GM06990 (cell line): ENCODE measurements at regions not wholly inside any gene's neighbourhood (a gene's known extent, or its start where the extent isn't known, plus 50 kb on each side); places are given as distances from the start of the nearest gene placed in this dataset.
A peak's percentile ranks its signal among the peaks of the same experiment; 100 is the strongest.

Experiments
- DNase-seq: peaks from one replicate; pipeline ENCODE4 v3.0.0-alpha.2; 2011; ENCODE audit not compliant: insufficient read length; ENCODE audit errors: extremely low read depth
- H3K27me3 ChIP-seq: replicated peaks from 2 replicates; pipeline ENCODE4 v1.6.0; 2011; ENCODE audit warnings: low read length; ENCODE audit not compliant: control insufficient read depth, insufficient read depth
- H3K36me3 ChIP-seq: 2 replicates; pipeline ENCODE4 v1.5.1; 2011; ENCODE audit warnings: low read length; ENCODE audit not compliant: control insufficient read depth, insufficient read depth
- H3K4me3 ChIP-seq: replicated peaks from 2 replicates; pipeline ENCODE4 v1.5.1; 2011; ENCODE audit warnings: low read depth, mild to moderate bottlenecking, control low read depth, low read length
- CTCF ChIP-seq: IDR thresholded peaks from 2 replicates; pipeline ENCODE4 v1.5.1; 2011; ENCODE audit warnings: low read length, control low read depth, mild to moderate bottlenecking, inconsistent platforms; ENCODE audit not compliant: insufficient read depth, poor library complexity, severe bottlenecking

GRCh38 chr2:129059476-129059875 lies 740.8 kb upstream of the HS6ST1 start:
- no peak for DNase-seq
- H3K27me3 ChIP-seq, result no peaks in the 10 kb centered on the region
- TF ChIP-seq CTCF, result no peak

GRCh38 chr2:129061069-129061768 lies 742.6 kb upstream of the HS6ST1 start:
- no peaks in the 10 kb centered on the region for H3K27me3 ChIP-seq
- peak; percentile 64 for DNase-seq
- H3K4me3 ChIP-seq, result no peak overlapping the region
- no peaks in the 10 kb centered on the region for H3K36me3 ChIP-seq
- no peak for TF ChIP-seq CTCF

More at GRCh38 chr2:129059476-129059875, 740.8 kb upstream of the HS6ST1 start:
- no peaks in the 10 kb centered on the region for H3K36me3 ChIP-seq
- H3K4me3 ChIP-seq, result no peak overlapping the region

- no peak for DNase-seq
- no peak for TF ChIP-seq CTCF
Observed at GRCh38 chr2:129061769-129062121, 743.1 kb upstream of the HS6ST1 start.

GRCh38 chr2:129062146-129062912 lies 743.7 kb upstream of the HS6ST1 start:
- no peaks in the 10 kb centered on the region for H3K36me3 ChIP-seq
- TF ChIP-seq CTCF, result no peak
- DNase-seq, result no peak
- no peaks in the 10 kb centered on the region for H3K27me3 ChIP-seq
- no peak overlapping the region for H3K4me3 ChIP-seq

More at GRCh38 chr2:129061769-129062121, 743.1 kb upstream of the HS6ST1 start:
- no peak overlapping the region for H3K4me3 ChIP-seq
- H3K27me3 ChIP-seq, result no peaks in the 10 kb centered on the region
- no peaks in the 10 kb centered on the region for H3K36me3 ChIP-seq

GRCh38 chr2:129067070-129067469 lies 748.4 kb upstream of the HS6ST1 start:
- DNase-seq, result no peak
- Histone ChIP-seq H3K4me3 (no peak overlapping the region), H3K27me3 (no peaks in the 10 kb centered on the region), H3K36me3 (no peaks in the 10 kb centered on the region)
- TF ChIP-seq CTCF, result no peak
